Endothelial cell (in vitro differentiated cells): ENCODE measurements at regions not wholly inside any gene's neighbourhood (a gene's known extent, or its start where the extent isn't known, plus 50 kb on each side); places are given as distances from the start of the nearest gene placed in this dataset.
"Not testable (repeated sequence)": the region's sequence is repeated elsewhere in the genome, so short reads cannot be mapped to it uniquely, and the experiment has no call there.

Experiments used
- DNase-seq: peaks from one replicate; pipeline ENCODE4 v3.0.0; 2021; ENCODE audit warnings: low spot score
- H3K27ac Mint-ChIP-seq: one replicate; pipeline ENCODE4 v1.8.0; 2021; ENCODE audit warnings: mixed read lengths, inconsistent platforms; ENCODE audit not compliant: unreplicated experiment
- H3K27me3 Mint-ChIP-seq: one replicate; pipeline ENCODE4 v1.8.0; 2021; ENCODE audit warnings: mild to moderate bottlenecking, moderate library complexity, mixed read lengths, inconsistent platforms; ENCODE audit not compliant: unreplicated experiment
- H3K36me3 Mint-ChIP-seq: one replicate; pipeline ENCODE4 v1.8.0; 2021; ENCODE audit warnings: mild to moderate bottlenecking, low read depth, mixed read lengths, inconsistent platforms; ENCODE audit not compliant: unreplicated experiment
- H3K4me1 Mint-ChIP-seq: one replicate; pipeline ENCODE4 v1.8.0; 2021; ENCODE audit warnings: mild to moderate bottlenecking, mixed read lengths, inconsistent platforms; ENCODE audit not compliant: unreplicated experiment
- H3K4me3 Mint-ChIP-seq: one replicate; pipeline ENCODE4 v1.8.0; 2021; ENCODE audit warnings: mild to moderate bottlenecking, mixed read lengths, inconsistent platforms; ENCODE audit not compliant: unreplicated experiment
- H3K9me3 Mint-ChIP-seq: one replicate; pipeline ENCODE4 v1.8.0; 2021; ENCODE audit warnings: mixed read lengths, inconsistent platforms; ENCODE audit not compliant: unreplicated experiment
- TF ChIP-seq, protein P1 (sequence below): fragments of 200-600 bp; sonication (generic); IDR thresholded peaks from one replicate; pipeline ENCODE4 v1.5.0; 2021; ENCODE audit warnings: antibody characterized with exemption; ENCODE audit not compliant: unreplicated experiment

DNA sequence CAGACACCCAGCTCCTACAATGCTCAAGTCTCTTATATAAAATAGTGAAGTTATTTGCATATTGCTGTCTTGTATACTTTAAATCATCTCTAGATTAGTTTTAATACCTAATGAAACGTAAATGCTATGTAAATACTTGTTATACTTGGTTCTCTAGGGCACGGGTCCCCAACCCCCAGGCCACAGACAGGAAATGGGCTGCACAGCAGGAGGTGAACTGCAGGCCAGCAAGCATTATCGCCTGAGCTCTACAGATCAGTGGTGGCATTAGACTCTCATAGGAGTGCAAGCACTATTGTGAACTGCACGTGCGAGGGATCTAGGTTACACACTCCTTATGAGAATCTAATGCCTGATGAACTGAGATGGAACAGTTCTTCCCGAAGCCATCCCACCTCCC, 395.9 kb upstream of the EMCN start:
- H3K27me3 Mint-ChIP-seq = no peaks in the 10 kb centered on the region
- no peak overlapping the region for H3K27ac Mint-ChIP-seq
- H3K4me1 Mint-ChIP-seq = no peaks in the 10 kb centered on the region
- no peaks in the 10 kb centered on the region for H3K9me3 Mint-ChIP-seq
- no peak for DNase-seq
- no peaks in the 10 kb centered on the region for H3K36me3 Mint-ChIP-seq
- H3K4me3 Mint-ChIP-seq = no peak overlapping the region
- TF ChIP-seq, protein P1, sequence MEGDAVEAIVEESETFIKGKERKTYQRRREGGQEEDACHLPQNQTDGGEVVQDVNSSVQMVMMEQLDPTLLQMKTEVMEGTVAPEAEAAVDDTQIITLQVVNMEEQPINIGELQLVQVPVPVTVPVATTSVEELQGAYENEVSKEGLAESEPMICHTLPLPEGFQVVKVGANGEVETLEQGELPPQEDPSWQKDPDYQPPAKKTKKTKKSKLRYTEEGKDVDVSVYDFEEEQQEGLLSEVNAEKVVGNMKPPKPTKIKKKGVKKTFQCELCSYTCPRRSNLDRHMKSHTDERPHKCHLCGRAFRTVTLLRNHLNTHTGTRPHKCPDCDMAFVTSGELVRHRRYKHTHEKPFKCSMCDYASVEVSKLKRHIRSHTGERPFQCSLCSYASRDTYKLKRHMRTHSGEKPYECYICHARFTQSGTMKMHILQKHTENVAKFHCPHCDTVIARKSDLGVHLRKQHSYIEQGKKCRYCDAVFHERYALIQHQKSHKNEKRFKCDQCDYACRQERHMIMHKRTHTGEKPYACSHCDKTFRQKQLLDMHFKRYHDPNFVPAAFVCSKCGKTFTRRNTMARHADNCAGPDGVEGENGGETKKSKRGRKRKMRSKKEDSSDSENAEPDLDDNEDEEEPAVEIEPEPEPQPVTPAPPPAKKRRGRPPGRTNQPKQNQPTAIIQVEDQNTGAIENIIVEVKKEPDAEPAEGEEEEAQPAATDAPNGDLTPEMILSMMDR = no peak

DNA sequence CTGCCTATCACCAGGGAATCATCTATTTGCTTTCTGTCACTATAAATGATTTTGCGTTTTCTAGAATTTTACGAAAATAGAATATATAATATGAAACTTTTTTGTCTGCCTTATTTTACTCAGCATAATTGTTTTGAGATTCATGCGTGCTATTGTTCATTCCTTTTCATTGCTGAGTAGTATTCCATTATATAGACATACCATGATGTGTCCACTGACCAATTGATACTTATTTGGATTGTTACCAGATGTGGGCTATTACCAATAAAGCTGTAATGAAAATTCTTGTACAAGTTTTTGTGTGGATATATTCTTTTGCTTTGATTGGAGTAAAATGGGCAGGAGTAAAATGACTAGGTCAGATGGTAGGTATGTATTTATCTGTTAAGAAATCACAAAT, 390.7 kb upstream of the EMCN start:
- TF ChIP-seq, protein P1 = no peak
- Mint-ChIP-seq H3K4me1 (peaks cover 4% of the 10 kb centered on the region), H3K4me3 (no peak overlapping the region), H3K9me3 (no peaks in the 10 kb centered on the region), H3K27ac (no peak overlapping the region), H3K27me3 (peaks cover 2% of the 10 kb centered on the region), H3K36me3 (no peaks in the 10 kb centered on the region)
- DNase-seq = no peak

DNA sequence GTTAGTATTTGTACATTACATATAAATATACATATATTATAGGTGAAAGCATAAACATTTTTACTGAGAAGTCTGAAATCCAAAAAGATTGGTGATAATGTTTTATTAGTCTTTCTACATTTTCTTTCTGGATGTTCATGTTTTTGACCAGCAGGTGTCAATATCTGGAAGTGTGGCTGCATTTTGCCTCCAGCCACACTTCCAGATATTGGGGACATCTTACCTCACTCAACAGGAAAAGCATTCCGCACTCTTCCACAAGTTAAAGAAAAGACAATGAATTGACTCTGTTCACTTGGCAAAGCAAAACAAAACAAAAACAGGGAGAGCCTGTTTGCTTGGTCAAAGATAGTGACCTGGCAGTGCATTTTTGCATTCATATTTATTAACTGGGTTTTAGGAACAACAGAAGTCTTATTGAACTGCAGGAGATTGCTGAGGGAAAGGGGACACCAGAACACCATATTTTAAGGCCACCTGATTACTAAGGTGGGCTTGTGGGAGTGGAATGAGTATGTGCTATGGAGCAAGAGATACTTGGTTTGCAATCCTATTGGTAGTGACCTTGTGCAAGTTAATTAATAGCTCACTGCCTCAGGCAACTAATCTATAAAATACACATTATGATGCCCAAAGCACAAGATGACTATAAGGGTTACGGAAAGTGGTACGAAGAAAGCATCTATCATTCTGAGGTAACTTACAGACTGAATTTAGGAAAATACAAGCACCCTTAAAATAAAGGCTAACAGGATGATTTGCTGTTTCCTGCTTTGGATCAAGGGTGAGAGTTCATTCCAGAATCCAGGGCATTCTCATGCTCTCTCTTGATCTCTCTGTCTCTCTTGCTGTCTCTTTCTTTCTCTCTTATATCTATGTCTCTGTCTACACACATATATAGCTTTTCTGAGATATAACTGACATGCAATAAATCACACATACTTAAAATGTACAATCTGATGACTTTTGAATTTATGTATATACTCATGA, 389.9 kb upstream of the EMCN start:
- Mint-ChIP-seq H3K9me3 (no peaks in the 10 kb centered on the region), H3K4me1 (peaks cover 4% of the 10 kb centered on the region), H3K4me3 (no peak overlapping the region), H3K27ac (peak overlapping the region; percentile 91), H3K27me3 (peaks cover 2% of the 10 kb centered on the region), H3K36me3 (no peaks in the 10 kb centered on the region)
- TF ChIP-seq, protein P1 = peak; percentile 69
- DNase-seq = peak; percentile 7

DNA sequence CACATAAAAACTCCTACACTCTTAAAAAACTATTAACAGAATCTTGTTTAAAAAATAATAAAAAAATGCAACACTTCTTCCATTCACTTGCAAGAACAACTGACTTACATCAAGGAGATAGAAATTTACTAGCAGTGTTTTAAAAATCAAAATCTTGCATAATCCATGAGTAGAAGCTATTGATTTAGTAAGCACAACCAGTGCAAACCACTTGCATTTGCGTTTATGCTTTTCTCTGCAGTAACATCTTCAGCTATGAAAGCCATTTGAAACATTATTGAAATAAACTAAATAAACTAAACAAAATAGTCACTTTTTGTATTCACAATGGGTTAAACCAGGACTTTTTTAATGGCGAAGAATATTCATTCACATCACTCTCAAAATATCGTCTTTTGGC, 389.2 kb upstream of the EMCN start:
- Mint-ChIP-seq H3K9me3 (no peaks in the 10 kb centered on the region), H3K4me1 (peaks cover 4% of the 10 kb centered on the region), H3K4me3 (no peak overlapping the region), H3K27me3 (peaks cover 2% of the 10 kb centered on the region), H3K27ac (no peak overlapping the region), H3K36me3 (no peaks in the 10 kb centered on the region)
- DNase-seq = no peak
- TF ChIP-seq, protein P1 = no peak

DNA sequence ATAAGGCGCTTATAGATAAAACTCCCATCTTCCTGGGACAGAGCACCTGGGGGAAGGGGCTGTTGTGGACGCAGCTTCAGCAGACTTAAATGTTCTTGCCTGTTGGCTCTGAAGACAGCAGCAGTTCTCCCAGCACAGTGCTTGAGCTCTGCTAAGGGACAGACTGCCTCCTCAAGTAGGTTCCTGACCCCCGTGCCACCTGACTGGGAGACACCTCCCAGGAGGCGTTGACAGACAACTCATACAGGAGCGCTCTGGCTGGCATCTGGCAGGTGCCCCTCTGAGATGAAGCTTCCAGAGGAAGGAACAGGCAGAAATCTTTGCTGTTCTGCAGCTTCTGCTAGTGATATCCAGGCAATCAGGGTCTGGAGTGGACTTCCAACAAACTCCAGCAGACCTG, 383.1 kb upstream of the EMCN start:
- H3K4me3 Mint-ChIP-seq, H3K27me3 Mint-ChIP-seq, H3K36me3 Mint-ChIP-seq, DNase-seq, H3K9me3 Mint-ChIP-seq, H3K27ac Mint-ChIP-seq, H3K4me1 Mint-ChIP-seq: not testable (repeated sequence)
